IMR-90 (cell line): ENCODE measurements at regions not wholly inside any gene's neighbourhood (a gene's known extent, or its start where the extent isn't known, plus 50 kb on each side); places are given as distances from the start of the nearest gene placed in this dataset.

Experiments
- ATAC-seq: fragments of 200-7000 bp; cut with Tn5 transposase; 2 replicates; pipeline ENCODE4 v1.9.1; 2020; ENCODE audit warnings: low read depth, mild to moderate bottlenecking, moderate library complexity
- BruUV-seq: library from RNA; stranded (reverse); fragments of 400-500 nt; replicated peaks from 2 replicates; lab custom pipeline; 2021; lab: Mats Ljungman, UMichigan
- CTCF ChIA-PET: fragments of 300-600 bp; formaldehyde crosslinking; extraction: SDS; loops from one replicate; lab custom pipeline; 2021; ENCODE audit warnings: antibody characterized with exemption; lab: Yijun Ruan, JAX
- POLR2A ChIA-PET: fragments of 300-600 bp; sonication (Branson Sonifier 250); formaldehyde crosslinking; loops from one replicate; lab custom pipeline; 2022; ENCODE audit warnings: antibody characterized with exemption; ENCODE audit not compliant: unreplicated experiment; lab: Charles Lee
- DNase-seq: peaks from one replicate; pipeline ENCODE4 v3.0.0; 2013
- H2AFZ ChIP-seq: replicated peaks from 2 replicates; pipeline ENCODE3; 2013; ENCODE audit warnings: low read length, mild to moderate bottlenecking; ENCODE audit not compliant: poor library complexity
- H2AK5ac ChIP-seq: 2 replicates; pipeline ENCODE4 v1.6.1; 2013; ENCODE audit warnings: low read depth, low read length, inconsistent platforms
- H2AK9ac ChIP-seq: replicated peaks from 2 replicates; pipeline ENCODE3; 2013; ENCODE audit warnings: mild to moderate bottlenecking, low read depth, low read length, moderate library complexity; ENCODE audit not compliant: poor library complexity
- H2BK120ac ChIP-seq: 2 replicates; pipeline ENCODE4 v1.6.1; 2013; ENCODE audit warnings: low read depth, low read length, inconsistent platforms
- H2BK15ac ChIP-seq: 3 replicates; pipeline ENCODE4 v1.6.1; 2013; ENCODE audit warnings: low read depth, low read length, inconsistent platforms
- H2BK20ac ChIP-seq: 2 replicates; pipeline ENCODE4 v1.6.1; 2013; ENCODE audit warnings: low read depth, mild to moderate bottlenecking, inconsistent platforms, low read length, moderate library complexity
- H2BK5ac ChIP-seq: 2 replicates; pipeline ENCODE4 v1.6.1; 2013; ENCODE audit warnings: mild to moderate bottlenecking, low read depth, low read length, inconsistent platforms; ENCODE audit not compliant: poor library complexity, severe bottlenecking
- H3K14ac ChIP-seq: replicated peaks from 2 replicates; pipeline ENCODE4 v1.6.1; 2013; ENCODE audit warnings: low read depth, low read length, inconsistent platforms
- H3K18ac ChIP-seq: 2 replicates; pipeline ENCODE4 v1.6.1; 2013; ENCODE audit warnings: low read depth, low read length, control low read depth
- H3K23ac ChIP-seq: 2 replicates; pipeline ENCODE4 v1.6.1; 2013; ENCODE audit warnings: low read depth, low read length, inconsistent platforms
- H3K27ac ChIP-seq: 2 replicates; pipeline ENCODE4 v1.5.1; 2013; ENCODE audit warnings: mild to moderate bottlenecking, control low read depth, low read length; ENCODE audit not compliant: insufficient read depth
- H3K27me3 ChIP-seq: 2 replicates; pipeline ENCODE4 v1.6.1; 2013; ENCODE audit warnings: low read length; ENCODE audit not compliant: control insufficient read depth, insufficient read depth
- H3K36me3 ChIP-seq: 2 replicates; pipeline ENCODE4 v1.6.1; 2013; ENCODE audit warnings: low read length, mixed read lengths; ENCODE audit not compliant: control insufficient read depth, insufficient read depth
- H3K4ac ChIP-seq: 2 replicates; pipeline ENCODE4 v1.6.1; 2013; ENCODE audit warnings: low read depth, low read length, inconsistent platforms
- H3K4me1 ChIP-seq: 2 replicates; pipeline ENCODE4 v1.6.1; 2013; ENCODE audit warnings: low read length, mixed read lengths; ENCODE audit not compliant: control insufficient read depth, insufficient read depth
- H3K4me2 ChIP-seq: 2 replicates; pipeline ENCODE4 v1.6.1; 2013; ENCODE audit warnings: low read depth, mild to moderate bottlenecking, control low read depth, low read length, moderate library complexity
- H3K4me3 ChIP-seq: 2 replicates; pipeline ENCODE4 v1.5.1; 2013; ENCODE audit warnings: low read depth, mild to moderate bottlenecking, control low read depth, low read length, moderate library complexity; ENCODE audit not compliant: insufficient read depth
- H3K56ac ChIP-seq: 2 replicates; pipeline ENCODE4 v1.6.1; 2013; ENCODE audit warnings: low read length, inconsistent platforms; ENCODE audit not compliant: insufficient read depth; ENCODE audit errors: extremely low read depth
- H3K79me1 ChIP-seq, 2 experiments: 2 replicates each; pipeline ENCODE4 v1.6.1; 2013; ENCODE audit warnings: low read length in 2 of 2, inconsistent platforms in 1 of 2, low read depth in 1 of 2
- H3K9ac ChIP-seq: 2 replicates; pipeline ENCODE4 v1.6.1; 2013; ENCODE audit warnings: low read depth, low read length, control low read depth
- H3K9me1 ChIP-seq: 2 replicates; pipeline ENCODE4 v1.6.1; 2013; ENCODE audit warnings: low read length, inconsistent platforms; ENCODE audit not compliant: insufficient read depth
- H3K9me3 ChIP-seq: 2 replicates; pipeline ENCODE4 v1.6.1; 2013; ENCODE audit warnings: low read length; ENCODE audit not compliant: control insufficient read depth, insufficient read depth
- H4K20me1 ChIP-seq: 2 replicates; pipeline ENCODE4 v1.6.1; 2013; ENCODE audit warnings: low read length, inconsistent platforms; ENCODE audit not compliant: insufficient read depth
- H4K5ac ChIP-seq: 2 replicates; pipeline ENCODE4 v1.6.1; 2013; ENCODE audit warnings: mild to moderate bottlenecking, low read depth, low read length, control low read depth
- H4K8ac ChIP-seq, 2 experiments: 2 replicates each; pipeline ENCODE4 v1.6.1; 2013; ENCODE audit warnings: low read depth in 2 of 2, low read length in 2 of 2, control low read depth in 1 of 2, inconsistent platforms in 1 of 2
- H4K91ac ChIP-seq: 2 replicates; pipeline ENCODE4 v1.6.1; 2013; ENCODE audit warnings: low read depth, low read length, inconsistent platforms; ENCODE audit not compliant: insufficient read depth
- BHLHE40 ChIP-seq: fragments of 150-350 bp; IDR thresholded peaks from 2 replicates; pipeline ENCODE4 v1.6.1; 2016; ENCODE audit warnings: mild to moderate bottlenecking, low read depth, low read length
- CHD1 ChIP-seq: IDR thresholded peaks from 2 replicates; pipeline ENCODE4 v1.6.1; 2012; ENCODE audit warnings: low read depth, low read length, improper control_type of control experiment
- FOS ChIP-seq: fragments of 150-350 bp; IDR thresholded peaks from 2 replicates; pipeline ENCODE4 v1.6.1; 2016; ENCODE audit warnings: low read depth, low read length
- MAFK ChIP-seq: IDR thresholded peaks from 2 replicates; pipeline ENCODE4 v1.6.1; 2012; ENCODE audit warnings: low read depth, low read length, improper control_type of control experiment
- MAZ ChIP-seq: IDR thresholded peaks from 2 replicates; pipeline ENCODE4 v1.6.1; 2012; ENCODE audit warnings: low read depth, mild to moderate bottlenecking, low read length, improper control_type of control experiment, moderate library complexity, borderline replicate concordance
- MXI1 ChIP-seq: IDR thresholded peaks from 2 replicates; pipeline ENCODE4 v1.6.1; 2012; ENCODE audit warnings: low read depth, mild to moderate bottlenecking, low read length, moderate library complexity, borderline replicate concordance
- NFE2L2 ChIP-seq: fragments of 150-350 bp; IDR thresholded peaks from 2 replicates; pipeline ENCODE4 v1.6.1; 2016; ENCODE audit warnings: low read depth, mild to moderate bottlenecking, low read length
- POLR2A ChIP-seq: IDR thresholded peaks from 2 replicates; pipeline ENCODE4 v1.6.1; 2012; ENCODE audit warnings: mild to moderate bottlenecking, low read depth, low read length
- RAD21 ChIP-seq: IDR thresholded peaks from 2 replicates; pipeline ENCODE4 v1.6.1; 2012; ENCODE audit warnings: low read length, improper control_type of control experiment
- RCOR1 ChIP-seq: IDR thresholded peaks from 2 replicates; pipeline ENCODE4 v1.6.1; 2012; ENCODE audit warnings: mild to moderate bottlenecking, low read length, improper control_type of control experiment; ENCODE audit not compliant: insufficient replicate concordance
- RFX5 ChIP-seq: IDR thresholded peaks from 2 replicates; pipeline ENCODE4 v1.8.0; 2012; ENCODE audit warnings: low read depth, mild to moderate bottlenecking, low read length, moderate library complexity
- SMC3 ChIP-seq: fragments of 150-350 bp; IDR thresholded peaks from 2 replicates; pipeline ENCODE4 v1.6.1; 2016; ENCODE audit warnings: low read depth, mild to moderate bottlenecking, antibody characterized with exemption, low read length, moderate library complexity
- USF2 ChIP-seq: fragments of 150-350 bp; IDR thresholded peaks from 2 replicates; pipeline ENCODE4 v1.6.1; 2017; ENCODE audit warnings: mild to moderate bottlenecking, antibody characterized with exemption, low read length, low read depth
- WGBS, 2 experiments: methylation state at CpG; one replicate each; pipeline versions ENCODE4 v1.1.5 to v1.1.7; 2013; ENCODE audit warnings: missing lambda C conversion rate in 2 of 2; ENCODE audit not compliant: insufficient read length in 1 of 2; ENCODE audit errors: extremely low coverage in 2 of 2; 5-methylcytosine and 5-hydroxymethylcytosine counted together
- dilution Hi-C: fragments of 300-500 bp; cut with HindIII; formaldehyde crosslinking; loops from one replicate; pipeline ENCODE4 v1.14.3; 2018; ENCODE audit warnings: low sequenced_read_pairs; ENCODE audit not compliant: unreplicated experiment
- in situ Hi-C: fragments of 300-500 bp; cut with MboI; formaldehyde crosslinking; loops from 3 replicates; pipeline ENCODE4 v1.14.3; 2019; ENCODE audit warnings: low sequenced_read_pairs, inconsistent platforms, mixed read lengths
- intact Hi-C: fragments of 100-400 bp; cut with micrococcal nuclease; formaldehyde crosslinking; loops from 2 replicates; pipeline ENCODE4 v1.10.0; 2022
- TF ChIP-seq, protein P1 (sequence below): conservative IDR thresholded peaks from 2 replicates; pipeline ENCODE4 v1.5.1; 2012; ENCODE audit warnings: mild to moderate bottlenecking, low read depth, low read length, improper control_type of control experiment

GRCh38 chr6:134706806-134707205, 243.1 kb downstream of the ALDH8A1 start:
- H3K27me3 ChIP-seq = no peaks in the 10 kb centered on the region
- peak overlapping the region; percentile 83 for H4K91ac ChIP-seq
- H3K14ac ChIP-seq = peak overlapping the region; percentile 88
- H2AK5ac ChIP-seq = peak overlapping the region; percentile 12; the same call in 1 of the 2 replicates
- peak overlapping the region; percentile 96 for H2BK20ac ChIP-seq
- H2BK5ac ChIP-seq = peak overlapping the region; percentile 67
- CTCF ChIA-PET = interaction anchor here (0.9 to 1.2 kb wide), 5 partner anchors 13 to 529 kb away, joined by 3 to 4 read pairs (median 3); no protein-coding TSS in a partner anchor
- no peaks in the 10 kb centered on the region for H3K9me3 ChIP-seq
- H4K20me1 ChIP-seq = no peaks in the 10 kb centered on the region
- H4K5ac ChIP-seq = peak overlapping the region; percentile 52; the same call in 1 of the 2 replicates
- peak overlapping the region; percentile 24; the same call in 2 of the 3 replicates for H2BK15ac ChIP-seq
- peaks cover 12% of the 10 kb centered on the region for H3K4me1 ChIP-seq
- H3K9me1 ChIP-seq = 0 out of 2 replicates have a peak, but pooled peaks cover 4% of the 10 kb centered on the region
- BruUV-seq = no TSS peak
- POLR2A ChIA-PET = no interaction called here
- TF ChIP-seq POLR2A (no peak), RCOR1 (no peak), RFX5 (no peak), MXI1 (no peak), BHLHE40 (no peak), RAD21 (no peak), FOS (no peak), NFE2L2 (no peak), CHD1 (no peak), MAZ (no peak), USF2 (no peak), SMC3 (no peak), MAFK (no peak)
- TF ChIP-seq, protein P1, sequence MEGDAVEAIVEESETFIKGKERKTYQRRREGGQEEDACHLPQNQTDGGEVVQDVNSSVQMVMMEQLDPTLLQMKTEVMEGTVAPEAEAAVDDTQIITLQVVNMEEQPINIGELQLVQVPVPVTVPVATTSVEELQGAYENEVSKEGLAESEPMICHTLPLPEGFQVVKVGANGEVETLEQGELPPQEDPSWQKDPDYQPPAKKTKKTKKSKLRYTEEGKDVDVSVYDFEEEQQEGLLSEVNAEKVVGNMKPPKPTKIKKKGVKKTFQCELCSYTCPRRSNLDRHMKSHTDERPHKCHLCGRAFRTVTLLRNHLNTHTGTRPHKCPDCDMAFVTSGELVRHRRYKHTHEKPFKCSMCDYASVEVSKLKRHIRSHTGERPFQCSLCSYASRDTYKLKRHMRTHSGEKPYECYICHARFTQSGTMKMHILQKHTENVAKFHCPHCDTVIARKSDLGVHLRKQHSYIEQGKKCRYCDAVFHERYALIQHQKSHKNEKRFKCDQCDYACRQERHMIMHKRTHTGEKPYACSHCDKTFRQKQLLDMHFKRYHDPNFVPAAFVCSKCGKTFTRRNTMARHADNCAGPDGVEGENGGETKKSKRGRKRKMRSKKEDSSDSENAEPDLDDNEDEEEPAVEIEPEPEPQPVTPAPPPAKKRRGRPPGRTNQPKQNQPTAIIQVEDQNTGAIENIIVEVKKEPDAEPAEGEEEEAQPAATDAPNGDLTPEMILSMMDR = no peak
- no peak overlapping the region for H3K9ac ChIP-seq
- H3K27ac ChIP-seq = peak overlapping the region; percentile 58; the same call in 1 of the 2 replicates
- peak; percentile 93 for ATAC-seq
- H3K4me2 ChIP-seq = peak overlapping the region; percentile 33; the same call in 1 of the 2 replicates
- dilution Hi-C loops (no loop called here), in situ Hi-C loops (no loop called here), intact Hi-C loops (loop anchor here (1.0 kb wide), 1 partner anchor 533 kb away; no protein-coding TSS in a partner anchor)
- H3K56ac ChIP-seq = peak overlapping the region; percentile 31
- no peak overlapping the region for H3K4me3 ChIP-seq
- no peaks in the 10 kb centered on the region for H3K79me1 ChIP-seq
- no peaks in the 10 kb centered on the region for H3K36me3 ChIP-seq
- DNase-seq = peak; percentile 71
- peak overlapping the region; percentile 80 for H3K23ac ChIP-seq
- H4K8ac ChIP-seq = peak overlapping the region; percentile 22 to 59; a peak in 2 of 4 replicates
- peak overlapping the region; percentile 86 for H3K18ac ChIP-seq
- WGBS, 2 experiments = no CpG with 5 or more reads among the region's 2 CpGs
- H2BK120ac ChIP-seq = peak overlapping the region; percentile 78
- no peak overlapping the region for H2AFZ ChIP-seq
- peak overlapping the region; percentile 74; the same call in 1 of the 2 replicates for H3K4ac ChIP-seq
- no peak overlapping the region for H2AK9ac ChIP-seq
